Parathyroid adenoma (tissue), 2 donors: ENCODE measurements at regions not wholly inside any gene's neighbourhood (a gene's known extent, or its start where the extent isn't known, plus 50 kb on each side); places are given as distances from the start of the nearest gene placed in this dataset.

Experiments
- H2AFZ ChIP-seq: fragments of 300-600 bp; sonication (generic); one replicate; pipeline ENCODE4 v1.7.0; 2017; ENCODE audit warnings: antibody characterized with exemption, mild to moderate bottlenecking
- H3K27ac ChIP-seq: fragments of 300-600 bp; sonication (generic); one replicate; pipeline ENCODE4 v1.7.0; 2017
- H3K27me3 ChIP-seq: fragments of 300-600 bp; sonication (generic); one replicate; pipeline ENCODE4 v1.7.0; 2017; ENCODE audit warnings: low read length; ENCODE audit not compliant: control insufficient read depth, insufficient read depth
- H3K36me3 ChIP-seq: fragments of 300-600 bp; sonication (generic); one replicate; pipeline ENCODE4 v1.7.0; 2017; ENCODE audit warnings: low read length; ENCODE audit not compliant: control insufficient read depth, insufficient read depth
- H3K4me1 ChIP-seq: fragments of 300-600 bp; sonication (generic); one replicate; pipeline ENCODE4 v1.7.0; 2017; ENCODE audit warnings: control low read depth
- H3K4me2 ChIP-seq: fragments of 300-600 bp; sonication (generic); one replicate; pipeline ENCODE4 v1.7.0; 2017; ENCODE audit warnings: low read length
- H3K4me3 ChIP-seq: fragments of 300-600 bp; sonication (generic); one replicate; pipeline ENCODE4 v1.7.0; 2017; ENCODE audit warnings: low read depth, low read length
- H3K79me2 ChIP-seq: fragments of 300-600 bp; sonication (generic); one replicate; pipeline ENCODE4 v1.7.0; 2017; ENCODE audit warnings: control low read depth
- H3K9ac ChIP-seq: fragments of 300-600 bp; sonication (generic); one replicate; pipeline ENCODE4 v1.7.0; 2017; ENCODE audit warnings: mild to moderate bottlenecking
- H3K9me3 ChIP-seq: fragments of 300-600 bp; sonication (generic); one replicate; pipeline ENCODE4 v1.7.0; 2017; ENCODE audit warnings: low read length; ENCODE audit not compliant: control insufficient read depth
- TF ChIP-seq, protein P1 (sequence below): fragments of 300-600 bp; sonication (generic); IDR thresholded peaks from one replicate; pipeline ENCODE4 v1.7.0; 2017; ENCODE audit warnings: antibody characterized with exemption, mild to moderate bottlenecking
- donor health status: primary hyperparathyroidism.

DNA sequence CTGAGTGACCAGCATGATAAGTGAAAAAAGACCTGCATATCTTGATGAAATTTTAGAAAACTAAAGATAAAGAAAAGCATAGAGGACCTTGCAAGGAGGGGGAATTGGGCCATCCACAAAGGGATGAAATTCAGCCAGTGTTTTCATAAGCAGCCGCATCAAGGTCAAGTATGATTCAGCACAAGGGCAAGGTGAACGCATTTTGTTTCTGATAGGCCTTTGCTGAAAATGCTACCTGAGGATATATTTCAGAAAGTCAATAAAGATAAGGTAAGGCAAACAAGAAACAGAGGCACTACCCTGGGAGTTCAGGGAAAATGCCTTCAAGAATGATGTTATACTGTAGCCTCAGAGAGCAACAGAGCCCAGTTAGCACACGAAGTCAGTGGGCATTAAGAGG, 55.0 kb upstream of the SHH start:
- Histone ChIP-seq H3K9ac (no peak overlapping the region), H3K4me2 (no peak overlapping the region), H3K79me2 (no peaks in the 10 kb centered on the region), H3K27ac (no peak overlapping the region), H3K4me1 (no peaks in the 10 kb centered on the region), H3K36me3 (no peaks in the 10 kb centered on the region), H3K9me3 (no peaks in the 10 kb centered on the region), H3K4me3 (no peak overlapping the region), H3K27me3 (peaks cover 4% of the 10 kb centered on the region), H2AFZ (no peak overlapping the region)
- TF ChIP-seq, protein P1, sequence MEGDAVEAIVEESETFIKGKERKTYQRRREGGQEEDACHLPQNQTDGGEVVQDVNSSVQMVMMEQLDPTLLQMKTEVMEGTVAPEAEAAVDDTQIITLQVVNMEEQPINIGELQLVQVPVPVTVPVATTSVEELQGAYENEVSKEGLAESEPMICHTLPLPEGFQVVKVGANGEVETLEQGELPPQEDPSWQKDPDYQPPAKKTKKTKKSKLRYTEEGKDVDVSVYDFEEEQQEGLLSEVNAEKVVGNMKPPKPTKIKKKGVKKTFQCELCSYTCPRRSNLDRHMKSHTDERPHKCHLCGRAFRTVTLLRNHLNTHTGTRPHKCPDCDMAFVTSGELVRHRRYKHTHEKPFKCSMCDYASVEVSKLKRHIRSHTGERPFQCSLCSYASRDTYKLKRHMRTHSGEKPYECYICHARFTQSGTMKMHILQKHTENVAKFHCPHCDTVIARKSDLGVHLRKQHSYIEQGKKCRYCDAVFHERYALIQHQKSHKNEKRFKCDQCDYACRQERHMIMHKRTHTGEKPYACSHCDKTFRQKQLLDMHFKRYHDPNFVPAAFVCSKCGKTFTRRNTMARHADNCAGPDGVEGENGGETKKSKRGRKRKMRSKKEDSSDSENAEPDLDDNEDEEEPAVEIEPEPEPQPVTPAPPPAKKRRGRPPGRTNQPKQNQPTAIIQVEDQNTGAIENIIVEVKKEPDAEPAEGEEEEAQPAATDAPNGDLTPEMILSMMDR, result no peak

DNA sequence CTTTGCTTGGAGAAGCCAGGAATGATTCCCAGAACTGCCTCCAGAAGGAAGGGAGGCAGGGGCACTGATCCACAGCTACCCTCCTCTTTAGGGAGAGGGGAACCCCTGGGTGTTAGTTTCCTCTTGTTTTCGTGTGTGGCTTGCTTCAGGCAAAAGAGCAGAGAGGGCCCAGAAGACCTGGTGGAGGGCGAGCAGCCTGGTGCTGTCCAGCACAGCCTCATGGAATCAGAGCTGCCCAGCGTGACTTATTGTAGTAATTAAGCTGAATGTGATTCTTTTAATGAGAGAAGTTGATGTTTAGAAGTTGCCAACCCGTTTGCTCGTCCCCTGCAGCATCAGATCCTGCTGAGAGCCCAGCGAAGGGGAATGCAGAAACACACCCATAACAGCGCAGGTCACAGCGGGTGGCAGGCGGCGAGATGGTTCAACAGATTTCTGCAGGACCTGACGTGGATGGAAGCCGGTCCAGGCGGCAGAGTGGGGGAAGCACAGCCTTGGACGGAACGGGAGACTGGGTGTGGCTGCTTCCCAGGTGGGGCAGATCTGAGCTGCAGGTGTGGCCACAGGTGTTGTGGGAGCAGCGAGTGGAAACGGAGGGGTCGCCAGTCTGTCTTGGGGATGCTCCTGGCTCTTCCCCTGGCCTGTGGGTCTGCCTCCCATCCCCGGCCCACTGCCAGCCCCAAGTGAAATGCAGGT, 53.7 kb upstream of the SHH start:
- Histone ChIP-seq H3K4me1 (peaks cover 11% of the 10 kb centered on the region), H3K79me2 (no peaks in the 10 kb centered on the region), H2AFZ (no peak overlapping the region), H3K4me2 (no peak overlapping the region), H3K27me3 (peaks cover 4% of the 10 kb centered on the region), H3K9me3 (no peaks in the 10 kb centered on the region), H3K4me3 (no peak overlapping the region), H3K9ac (no peak overlapping the region), H3K36me3 (no peaks in the 10 kb centered on the region), H3K27ac (no peak overlapping the region)
- TF ChIP-seq, protein P1, result no peak

DNA sequence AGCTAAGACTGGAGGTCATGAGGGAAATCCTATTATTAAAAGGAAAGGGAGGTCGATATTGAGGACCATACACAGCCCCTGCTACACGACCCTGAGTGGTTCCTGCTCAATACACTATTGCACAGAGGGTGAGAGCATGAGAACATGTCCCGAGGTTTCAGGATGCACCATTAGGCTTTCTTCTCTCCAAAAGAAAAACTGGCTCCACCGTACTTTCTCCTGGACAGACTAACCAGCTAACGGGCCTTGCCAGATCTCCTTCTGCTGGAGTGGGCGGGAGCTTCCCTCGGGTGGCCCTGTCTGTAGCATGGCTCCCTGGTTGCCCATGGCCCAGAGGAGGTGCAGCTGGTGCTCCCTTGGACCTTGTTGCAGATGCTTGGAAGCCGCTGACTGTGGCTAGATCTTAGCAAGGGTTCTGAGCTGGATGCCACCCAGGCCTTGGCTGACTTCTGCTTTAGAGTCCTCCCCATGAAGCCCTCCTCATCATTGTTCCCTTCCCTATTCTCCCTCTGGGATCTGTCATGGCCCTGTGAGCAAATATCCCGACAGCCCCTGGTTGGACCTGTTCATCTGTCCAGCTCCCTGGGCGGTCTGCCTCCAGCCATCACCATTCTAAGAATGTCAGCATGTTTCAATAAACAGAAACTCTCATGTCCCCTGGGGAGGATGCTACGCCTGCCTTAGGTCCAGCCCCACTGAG, 52.9 kb upstream of the SHH start:
- no peak overlapping the region for H3K9ac ChIP-seq
- H3K4me3 ChIP-seq, result no peak overlapping the region
- peaks cover 4% of the 10 kb centered on the region for H3K27me3 ChIP-seq
- peaks cover 17% of the 10 kb centered on the region for H3K4me1 ChIP-seq
- H3K79me2 ChIP-seq, result no peaks in the 10 kb centered on the region
- no peak overlapping the region for H3K4me2 ChIP-seq
- H3K36me3 ChIP-seq, result no peaks in the 10 kb centered on the region
- TF ChIP-seq, protein P1, result no peak
- H3K27ac ChIP-seq, result no peak overlapping the region
- no peak overlapping the region for H2AFZ ChIP-seq
- no peaks in the 10 kb centered on the region for H3K9me3 ChIP-seq

DNA sequence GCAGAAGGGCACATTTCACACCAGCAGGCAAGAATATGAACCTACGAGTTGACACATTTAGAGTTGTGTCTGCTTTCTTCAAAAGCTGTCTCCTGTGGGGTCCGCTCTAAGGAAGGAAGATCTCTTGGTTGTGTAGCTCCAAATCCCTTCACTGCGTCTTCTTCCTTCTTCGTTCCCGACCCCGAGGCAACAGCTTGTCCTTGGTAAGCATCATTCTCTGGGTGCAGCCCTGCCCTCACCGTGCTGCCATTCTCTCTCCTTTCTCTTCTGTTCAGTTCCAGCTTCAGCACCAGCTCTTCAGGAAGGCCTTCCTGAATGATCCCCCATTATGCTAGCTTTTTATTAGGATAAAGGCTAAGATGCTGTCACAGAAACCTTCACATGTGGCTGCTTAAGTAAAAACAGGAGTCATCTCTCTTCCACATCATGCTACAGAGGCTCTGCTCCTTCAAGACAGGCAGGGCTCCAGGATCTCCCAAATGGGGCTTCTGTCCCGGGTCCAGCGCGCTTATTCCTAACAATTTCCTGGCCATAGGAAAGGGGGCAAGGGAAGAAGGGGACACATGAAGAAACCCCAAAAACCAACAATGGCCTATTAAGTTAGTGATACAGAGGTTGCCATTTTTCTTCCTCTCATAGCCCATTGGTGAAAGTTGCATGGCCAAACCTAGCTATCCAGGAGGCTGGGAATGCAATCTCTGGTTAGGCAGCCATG, 52.2 kb upstream of the SHH start:
- TF ChIP-seq, protein P1, result no peak
- no peaks in the 10 kb centered on the region for H3K9me3 ChIP-seq
- no peaks in the 10 kb centered on the region for H3K36me3 ChIP-seq
- no peak overlapping the region for H3K4me3 ChIP-seq
- H3K4me1 ChIP-seq, result peaks cover 20% of the 10 kb centered on the region
- H3K27ac ChIP-seq, result no peak overlapping the region
- H3K27me3 ChIP-seq, result peaks cover 4% of the 10 kb centered on the region
- no peak overlapping the region for H3K9ac ChIP-seq
- H2AFZ ChIP-seq, result no peak overlapping the region
- H3K4me2 ChIP-seq, result no peak overlapping the region
- no peaks in the 10 kb centered on the region for H3K79me2 ChIP-seq
